ENCODE measurements at regions not wholly inside any gene's neighbourhood (a gene's known extent, or its start where the extent isn't known, plus 50 kb on each side); places are given as distances from the start of the nearest gene placed in this dataset.

DNA sequence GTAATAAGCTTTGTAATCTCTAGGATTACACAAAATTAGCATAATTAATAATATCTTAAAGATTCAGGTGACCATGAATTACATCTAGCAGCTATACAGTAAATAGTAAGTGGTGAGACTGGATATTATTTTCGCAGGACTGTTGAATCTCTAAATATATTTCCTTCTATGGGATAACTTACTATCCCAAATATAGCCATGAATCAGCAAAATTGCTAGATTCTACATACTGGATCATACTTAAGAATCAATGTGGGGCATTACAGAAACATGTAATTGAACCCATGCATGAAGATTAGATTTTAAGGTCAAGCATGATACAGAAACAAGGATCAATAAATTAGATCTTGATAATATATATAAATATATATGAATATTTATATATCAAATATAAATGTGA is 1203.4 kb downstream of the BRINP3 start:
- Histone ChIP-seq H3K27ac (ENCODE audit: low read length) (no peak overlapping the region), H3K9ac (ENCODE audit: low read length) (no peak overlapping the region), H3K4me1 (ENCODE audit: low read length) (no peaks in the 10 kb centered on the region), H3K4me2 (ENCODE audit: low read length) (no peak overlapping the region), H2AFZ (ENCODE audit: low read depth, low read length) (no peak overlapping the region), H3K9me3 (ENCODE audit: insufficient read depth, low read length) (no peaks in the 10 kb centered on the region), H3K27me3 (ENCODE audit: low read depth, low read length) (no peaks in the 10 kb centered on the region), H3K36me3 (replicated peaks; ENCODE audit: low read depth, low read length) (no peaks in the 10 kb centered on the region), H3K79me2 (ENCODE audit: low read length) (no peaks in the 10 kb centered on the region), H3K4me3 (ENCODE audit: low read length) (no peak overlapping the region), H4K20me1 (ENCODE audit: insufficient read depth, low read length) (no peaks in the 10 kb centered on the region)
- no peak for TF ChIP-seq EZH2phosphoT487 (IDR thresholded peaks at IDR 0.05; ENCODE audit: low read depth)
- TF ChIP-seq, protein P1, sequence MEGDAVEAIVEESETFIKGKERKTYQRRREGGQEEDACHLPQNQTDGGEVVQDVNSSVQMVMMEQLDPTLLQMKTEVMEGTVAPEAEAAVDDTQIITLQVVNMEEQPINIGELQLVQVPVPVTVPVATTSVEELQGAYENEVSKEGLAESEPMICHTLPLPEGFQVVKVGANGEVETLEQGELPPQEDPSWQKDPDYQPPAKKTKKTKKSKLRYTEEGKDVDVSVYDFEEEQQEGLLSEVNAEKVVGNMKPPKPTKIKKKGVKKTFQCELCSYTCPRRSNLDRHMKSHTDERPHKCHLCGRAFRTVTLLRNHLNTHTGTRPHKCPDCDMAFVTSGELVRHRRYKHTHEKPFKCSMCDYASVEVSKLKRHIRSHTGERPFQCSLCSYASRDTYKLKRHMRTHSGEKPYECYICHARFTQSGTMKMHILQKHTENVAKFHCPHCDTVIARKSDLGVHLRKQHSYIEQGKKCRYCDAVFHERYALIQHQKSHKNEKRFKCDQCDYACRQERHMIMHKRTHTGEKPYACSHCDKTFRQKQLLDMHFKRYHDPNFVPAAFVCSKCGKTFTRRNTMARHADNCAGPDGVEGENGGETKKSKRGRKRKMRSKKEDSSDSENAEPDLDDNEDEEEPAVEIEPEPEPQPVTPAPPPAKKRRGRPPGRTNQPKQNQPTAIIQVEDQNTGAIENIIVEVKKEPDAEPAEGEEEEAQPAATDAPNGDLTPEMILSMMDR (IDR thresholded peaks at IDR 0.05; ENCODE audit: low read depth, low read length): no peak

DNA sequence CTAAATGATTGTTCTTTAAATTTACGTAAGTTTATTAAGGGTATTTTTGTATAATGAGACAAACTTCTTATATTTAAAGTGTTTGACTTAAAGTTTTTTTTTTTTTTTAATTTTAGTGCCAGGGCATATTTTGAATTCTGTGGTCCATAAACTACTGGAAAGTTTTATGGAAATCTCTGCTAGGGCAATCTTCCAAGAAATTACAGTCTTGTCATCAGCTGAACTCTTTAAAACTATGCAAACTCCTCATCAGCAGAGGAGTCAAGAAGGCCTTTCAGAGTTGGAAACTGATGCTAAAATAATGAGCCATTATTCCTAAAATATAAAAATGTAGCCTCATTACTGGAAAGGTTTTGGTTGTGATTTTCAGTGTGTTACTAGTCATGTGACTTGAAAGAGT is 1201.9 kb downstream of the BRINP3 start:
- Histone ChIP-seq H4K20me1 (ENCODE audit: insufficient read depth, low read length) (no peaks in the 10 kb centered on the region), H3K4me2 (ENCODE audit: low read length) (no peak overlapping the region), H3K36me3 (replicated peaks; ENCODE audit: low read depth, low read length) (no peaks in the 10 kb centered on the region), H3K9me3 (ENCODE audit: insufficient read depth, low read length) (no peaks in the 10 kb centered on the region), H3K27me3 (ENCODE audit: low read depth, low read length) (no peaks in the 10 kb centered on the region), H3K4me3 (ENCODE audit: low read length) (no peak overlapping the region), H3K9ac (ENCODE audit: low read length) (no peak overlapping the region), H3K4me1 (ENCODE audit: low read length) (no peaks in the 10 kb centered on the region), H3K79me2 (ENCODE audit: low read length) (no peaks in the 10 kb centered on the region), H2AFZ (ENCODE audit: low read depth, low read length) (no peak overlapping the region), H3K27ac (ENCODE audit: low read length) (no peak overlapping the region)
- TF ChIP-seq, protein P1 (IDR thresholded peaks at IDR 0.05; ENCODE audit: low read depth, low read length): no peak
- no peak for TF ChIP-seq EZH2phosphoT487 (IDR thresholded peaks at IDR 0.05; ENCODE audit: low read depth)

DNA sequence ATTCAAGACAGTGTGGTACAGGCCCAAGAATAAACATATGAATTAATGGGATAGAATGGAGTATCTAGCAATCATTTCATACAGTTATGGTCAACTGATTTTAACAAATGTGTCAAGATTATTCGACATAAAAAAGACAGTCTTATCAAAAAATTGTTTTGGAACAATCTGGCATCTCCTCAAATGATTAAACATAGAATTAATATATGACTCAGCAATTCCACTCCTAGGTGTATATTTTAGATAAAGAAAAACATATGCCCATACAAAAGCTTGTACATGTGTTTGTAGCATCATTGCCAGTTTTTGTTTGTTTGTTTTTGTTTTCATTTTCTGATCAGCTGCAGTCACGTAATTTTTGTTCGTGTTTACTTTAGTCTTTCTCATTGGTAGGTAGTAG is 1188.3 kb downstream of the BRINP3 start:
- Histone ChIP-seq H3K36me3 (replicated peaks; ENCODE audit: low read depth, low read length) (no peaks in the 10 kb centered on the region), H2AFZ (ENCODE audit: low read depth, low read length) (no peak overlapping the region), H3K79me2 (ENCODE audit: low read length) (no peaks in the 10 kb centered on the region), H3K4me3 (ENCODE audit: low read length) (no peak overlapping the region), H3K9ac (ENCODE audit: low read length) (no peak overlapping the region), H3K4me2 (ENCODE audit: low read length) (no peak overlapping the region), H3K27ac (ENCODE audit: low read length) (no peak overlapping the region), H3K27me3 (ENCODE audit: low read depth, low read length) (no peaks in the 10 kb centered on the region), H4K20me1 (ENCODE audit: insufficient read depth, low read length) (no peaks in the 10 kb centered on the region), H3K9me3 (ENCODE audit: insufficient read depth, low read length) (no peaks in the 10 kb centered on the region), H3K4me1 (ENCODE audit: low read length) (no peaks in the 10 kb centered on the region)
- TF ChIP-seq, protein P1 (IDR thresholded peaks at IDR 0.05; ENCODE audit: low read depth, low read length): no peak
- no peak for TF ChIP-seq EZH2phosphoT487 (IDR thresholded peaks at IDR 0.05; ENCODE audit: low read depth)

DNA sequence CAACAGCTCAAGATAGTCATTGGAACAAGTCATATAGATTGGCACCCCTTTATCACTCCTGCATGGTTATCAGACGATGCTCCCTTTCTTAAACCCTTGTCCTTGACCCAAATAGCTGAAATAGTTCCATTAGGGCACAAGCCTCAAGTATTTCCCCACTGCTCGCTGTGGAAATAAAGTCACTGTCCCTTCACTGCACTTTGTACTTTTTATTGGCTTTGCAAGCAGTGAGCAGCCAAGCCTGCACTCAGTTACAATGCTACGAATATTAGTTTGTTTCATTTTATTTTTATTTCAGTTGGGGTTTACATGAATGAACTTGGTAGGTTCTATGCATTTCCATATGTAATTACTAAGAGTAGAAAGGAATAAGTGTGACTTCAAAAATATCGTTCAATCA is 1176.4 kb downstream of the BRINP3 start:
- H3K4me1 ChIP-seq (ENCODE audit: low read length): no peaks in the 10 kb centered on the region
- H3K4me3 ChIP-seq (ENCODE audit: low read length): no peak overlapping the region
- no peak overlapping the region for H3K27ac ChIP-seq (ENCODE audit: low read length)
- H3K9me3 ChIP-seq (ENCODE audit: insufficient read depth, low read length): no peaks in the 10 kb centered on the region
- TF ChIP-seq, protein P1 (IDR thresholded peaks at IDR 0.05; ENCODE audit: low read depth, low read length): no peak
- no peak for TF ChIP-seq EZH2phosphoT487 (IDR thresholded peaks at IDR 0.05; ENCODE audit: low read depth)
- H2AFZ ChIP-seq (ENCODE audit: low read depth, low read length): no peak overlapping the region; the same call in 1 of the 2 replicates
- no peaks in the 10 kb centered on the region for H3K27me3 ChIP-seq (ENCODE audit: low read depth, low read length)
- H3K79me2 ChIP-seq (ENCODE audit: low read length): no peaks in the 10 kb centered on the region
- no peak overlapping the region for H3K4me2 ChIP-seq (ENCODE audit: low read length)
- no peaks in the 10 kb centered on the region for H3K36me3 ChIP-seq (replicated peaks; ENCODE audit: low read depth, low read length)
- H4K20me1 ChIP-seq (ENCODE audit: insufficient read depth, low read length): no peaks in the 10 kb centered on the region
- H3K9ac ChIP-seq (ENCODE audit: low read length): no peak overlapping the region

Data from OCI-LY3 (cell line).